Heart right ventricle (tissue), 16 donors: ENCODE measurements at regions not wholly inside any gene's neighbourhood (a gene's known extent, or its start where the extent isn't known, plus 50 kb on each side); places are given as distances from the start of the nearest gene placed in this dataset.

Source experiments
- ATAC-seq, 8 donors: fragments of 200-7000 bp; cut with Tn5 transposase; one replicate each; pipeline ENCODE4 v1.9.1; 2020; ENCODE audit warnings: mild to moderate bottlenecking in 8 of 8, moderate library complexity in 8 of 8, moderate number of reproducible peaks in 1 of 8
- DNase-seq, 2 donors: peaks; one replicate each; pipeline ENCODE4 v3.0.0-alpha.2; 2020
- H3K27ac ChIP-seq, 10 donors: fragments of 200-600 bp; sonication (generic) in 2 of 10; one replicate each; pipeline versions ENCODE4 v1.5.0 to v1.8.0; 2020 to 2022; ENCODE audit warnings: mild to moderate bottlenecking in 3 of 10
- H3K27me3 ChIP-seq, 7 donors: fragments of 200-600 bp; one replicate each; pipeline ENCODE4 v1.8.0; 2021 to 2022; ENCODE audit warnings: mild to moderate bottlenecking in 2 of 7
- H3K36me3 ChIP-seq, 9 donors: fragments of 200-600 bp; sonication (generic) in 1 of 9; one replicate each; pipeline versions ENCODE4 v1.5.0 to v1.8.0; 2020 to 2022; ENCODE audit warnings: mild to moderate bottlenecking in 2 of 9
- H3K4me1 ChIP-seq, 9 donors: fragments of 200-600 bp; sonication (generic) in 1 of 9; one replicate each; pipeline versions ENCODE4 v1.5.0 to v1.8.0; 2020 to 2022; ENCODE audit warnings: mild to moderate bottlenecking in 4 of 9
- H3K4me3 ChIP-seq, 10 donors: fragments of 200-600 bp; sonication (generic) in 2 of 10; one replicate each; pipeline versions ENCODE4 v1.5.0 to v1.8.0; 2020 to 2022; ENCODE audit warnings: mild to moderate bottlenecking in 7 of 10, moderate library complexity in 2 of 10
- H3K9me3 ChIP-seq, 11 donors: fragments of 200-600 bp in 10 of 11; sonication (generic) in 2 of 11; one replicate each; pipeline versions ENCODE4 v1.5.0 to v1.8.0; 2013 to 2022; ENCODE audit warnings: mild to moderate bottlenecking in 2 of 11, control low read depth in 1 of 11, moderate library complexity in 1 of 11
- WGBS, 2 donors: extraction: QIAGEN DNeasy Blood & Tissue Kit; methylation state at CpG; one replicate each; pipeline ENCODE4 v1.1.7; 2013; ENCODE audit warnings: inconsistent platforms in 1 of 2; 5-methylcytosine and 5-hydroxymethylcytosine counted together
- intact Hi-C, 10 donors: fragments of 100-400 bp; cut with DNase I; formaldehyde crosslinking; loops; one replicate each; pipeline versions ENCODE4 v1.11.1 to v1.14.2; 2022
- TF ChIP-seq, protein P1 (sequence below), 9 donors: fragments of 200-600 bp; sonication (generic) in 2 of 9; IDR thresholded peaks; one replicate each; pipeline versions ENCODE4 v1.5.0 to v1.8.0; 2021 to 2022; ENCODE audit warnings: antibody characterized with exemption in 9 of 9, mild to moderate bottlenecking in 5 of 9, moderate library complexity in 1 of 9
- donor health status: Arrhythmogenic right ventricular cardiomyopathy.
- donor health status: ischemic (EF 13 %, LVEDD 7.1; RV severe dilation, severe dysfunction).
- donor health status: healthy with polysubstance abuse.
- donor health status: DM: no; HTN: yes; CAD: no.
- donor health status: DM: no; HTN: no; CAD: no.
- donor health status: ischemic (EF 25% LVEDD 6.9; RV normal size, moderate dysfunction).
- donor health status: ischemic (EF 25% LVEDD 5.7; RV mildly dilated, moderate dysfunction).
- donor health status: healthy.
- donor health status: DM: yes; HTN: yes; CAD: no.
- donor health status: Ischemic cardiomyopathy.
- donor health status: ischemic (EF 35%, LVEDD 5.7; RV mildly dilated, moderate dysfunction).
- donor health status: nonischemic (EF 11% LVEDD 7.7; RV severe dilation, severe dysfunction).
- donor health status: DM: yes; HTN: yes; CAD: no.
- donor health status: PGD.
- donor health status: ischemic (EF 29% LVEDD 5.4; RV normal size, mild dysfunction).
- donor health status: nonischemic (EF 23%, LVEDD 6.1; RV moderate dilation, normal function).

GRCh38 chr15:96670389-96670788, 339.9 kb downstream of the NR2F2 start:
- Histone ChIP-seq H3K27me3 (peaks cover 0 to 6% (median 0%) of the 10 kb centered on the region in 7 donors), H3K9me3 (peaks cover 0 to 9% (median 0%) of the 10 kb centered on the region in 11 donors), H3K27ac (no peak overlapping the region), H3K4me1 (no peaks in the 10 kb centered on the region), H3K4me3 (no peak overlapping the region), H3K36me3 (no peaks in the 10 kb centered on the region)
- ATAC-seq (no peak), DNase-seq (no peak)
- intact Hi-C loops = no loop called here
- 70 to 72% methylated on average over 5 of the region's 5 CpGs for WGBS, 2 donors
- TF ChIP-seq, protein P1, sequence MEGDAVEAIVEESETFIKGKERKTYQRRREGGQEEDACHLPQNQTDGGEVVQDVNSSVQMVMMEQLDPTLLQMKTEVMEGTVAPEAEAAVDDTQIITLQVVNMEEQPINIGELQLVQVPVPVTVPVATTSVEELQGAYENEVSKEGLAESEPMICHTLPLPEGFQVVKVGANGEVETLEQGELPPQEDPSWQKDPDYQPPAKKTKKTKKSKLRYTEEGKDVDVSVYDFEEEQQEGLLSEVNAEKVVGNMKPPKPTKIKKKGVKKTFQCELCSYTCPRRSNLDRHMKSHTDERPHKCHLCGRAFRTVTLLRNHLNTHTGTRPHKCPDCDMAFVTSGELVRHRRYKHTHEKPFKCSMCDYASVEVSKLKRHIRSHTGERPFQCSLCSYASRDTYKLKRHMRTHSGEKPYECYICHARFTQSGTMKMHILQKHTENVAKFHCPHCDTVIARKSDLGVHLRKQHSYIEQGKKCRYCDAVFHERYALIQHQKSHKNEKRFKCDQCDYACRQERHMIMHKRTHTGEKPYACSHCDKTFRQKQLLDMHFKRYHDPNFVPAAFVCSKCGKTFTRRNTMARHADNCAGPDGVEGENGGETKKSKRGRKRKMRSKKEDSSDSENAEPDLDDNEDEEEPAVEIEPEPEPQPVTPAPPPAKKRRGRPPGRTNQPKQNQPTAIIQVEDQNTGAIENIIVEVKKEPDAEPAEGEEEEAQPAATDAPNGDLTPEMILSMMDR (IDR thresholded peaks at IDR 0.05) = no peak

DNA sequence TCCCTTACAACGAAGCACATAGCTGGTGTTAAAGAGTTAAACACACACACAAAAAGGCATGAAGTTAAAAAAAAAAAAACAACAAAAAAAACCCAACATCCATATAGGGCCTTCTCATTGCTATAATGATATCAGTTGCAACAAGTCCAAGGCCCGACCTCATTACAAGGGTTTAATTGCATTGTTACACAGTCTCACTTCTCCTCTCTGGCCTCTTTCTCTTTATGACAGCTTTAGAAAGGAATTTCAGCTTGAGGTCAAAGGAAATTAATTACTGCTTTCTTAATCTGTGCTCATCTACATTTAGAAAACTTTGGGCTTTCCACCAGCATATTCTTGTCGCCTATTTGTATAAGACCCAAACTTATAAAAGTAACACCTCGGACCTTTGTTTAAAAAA, 342.1 kb downstream of the NR2F2 start:
- ATAC-seq (no peak), DNase-seq (no peak)
- Histone ChIP-seq H3K27me3 (peaks cover 0 to 6% (median 0%) of the 10 kb centered on the region in 7 donors), H3K4me3 (no peak overlapping the region), H3K36me3 (no peaks in the 10 kb centered on the region), H3K4me1 (no peaks in the 10 kb centered on the region), H3K27ac (no peak overlapping the region), H3K9me3 (no peaks in the 10 kb centered on the region)
- WGBS, 2 donors = 75 to 76% methylated on average over 4 of the region's 4 CpGs
- intact Hi-C loops = no loop called here
- TF ChIP-seq, protein P1 (IDR thresholded peaks at IDR 0.05) = no peak

DNA sequence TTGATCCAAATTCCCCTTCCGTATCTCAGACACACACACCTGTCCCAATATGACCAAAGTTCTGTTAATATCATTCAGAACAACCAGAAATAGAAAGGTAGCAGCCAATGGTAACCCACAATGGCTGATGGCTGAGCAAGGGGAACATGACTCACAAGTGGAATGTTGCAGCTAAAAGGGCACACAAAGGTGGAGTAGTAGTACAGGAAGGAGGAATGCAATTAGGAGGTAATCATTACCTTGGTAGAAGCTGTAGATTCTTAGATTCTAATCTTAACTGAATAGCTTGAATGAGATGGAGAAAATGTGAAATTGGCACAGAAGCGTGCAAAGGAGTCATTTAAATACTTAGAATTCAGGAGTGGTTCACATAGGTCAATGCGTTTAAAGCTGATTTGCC, 347.9 kb downstream of the NR2F2 start:
- intact Hi-C loops = no loop called here
- DNase-seq (no peak), ATAC-seq (no peak)
- no peak overlapping the region for H3K27ac ChIP-seq
- H3K27me3 ChIP-seq = peaks cover 0 to 4% (median 0%) of the 10 kb centered on the region in 7 donors
- H3K4me3 ChIP-seq = no peak overlapping the region
- TF ChIP-seq, protein P1 (IDR thresholded peaks at IDR 0.05) = no peak
- H3K36me3 ChIP-seq = no peaks in the 10 kb centered on the region
- no peaks in the 10 kb centered on the region for H3K4me1 ChIP-seq
- 92% methylated on average over 3 of the region's 3 CpGs for WGBS, 2 donors
- H3K9me3 ChIP-seq = no peaks in the 10 kb centered on the region

- WGBS, 2 donors = 85 to 87% methylated on average over 5 of the region's 5 CpGs
- ATAC-seq (no peak), DNase-seq (no peak)
- intact Hi-C loops = no loop called here
- Histone ChIP-seq H3K4me3 (no peak overlapping the region), H3K9me3 (no peaks in the 10 kb centered on the region), H3K27ac (no peak overlapping the region), H3K4me1 (peaks cover 0 to 3% (median 0%) of the 10 kb centered on the region in 9 donors), H3K27me3 (peaks cover 0 to 4% (median 0%) of the 10 kb centered on the region in 7 donors), H3K36me3 (no peaks in the 10 kb centered on the region)
- TF ChIP-seq, protein P1 (IDR thresholded peaks at IDR 0.05) = no peak
Measured at GRCh38 chr15:96687388-96688107, 357.0 kb downstream of the NR2F2 start.
